Panc1 (cell line): ENCODE measurements at regions not wholly inside any gene's neighbourhood (a gene's known extent, or its start where the extent isn't known, plus 50 kb on each side); places are given as distances from the start of the nearest gene placed in this dataset.

Experiments used
- CTCF ChIP-seq: fragments of 450-650 bp; IDR thresholded peaks from 2 replicates; pipeline ENCODE4 v1.5.1; 2017; ENCODE audit warnings: mild to moderate bottlenecking
- POLR2AphosphoS5 ChIP-seq: IDR thresholded peaks from 2 replicates; pipeline ENCODE4 v1.6.1; 2012; ENCODE audit warnings: mild to moderate bottlenecking, low read depth, low read length, moderate library complexity

DNA sequence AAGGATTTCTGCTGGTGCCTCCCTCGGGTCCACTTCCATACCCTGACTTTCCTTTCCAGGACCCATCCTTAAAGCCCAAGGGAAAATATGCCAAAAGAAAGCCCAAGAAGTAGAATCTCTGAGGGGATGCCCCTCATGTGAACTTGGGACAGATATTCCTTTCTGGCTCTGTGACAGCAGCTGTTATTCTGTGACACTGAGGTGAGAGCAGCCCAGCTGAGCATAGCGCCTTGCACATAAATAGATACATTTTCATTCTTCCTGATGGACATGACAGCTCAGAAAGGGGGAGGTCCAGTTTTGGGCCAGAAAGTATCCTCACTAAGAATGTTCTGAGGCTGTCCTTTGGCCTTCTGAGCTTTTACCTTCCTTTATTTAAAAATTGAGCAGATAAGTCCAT lies 353.2 kb downstream of the SAMD5 start:
- TF ChIP-seq CTCF, result no peak
- TF ChIP-seq POLR2AphosphoS5, result no peak
